ENCODE measurements at regions not wholly inside any gene's neighbourhood (a gene's known extent, or its start where the extent isn't known, plus 50 kb on each side); places are given as distances from the start of the nearest gene placed in this dataset.
A peak's percentile ranks its signal among the peaks of the same experiment; 100 is the strongest.

DNA sequence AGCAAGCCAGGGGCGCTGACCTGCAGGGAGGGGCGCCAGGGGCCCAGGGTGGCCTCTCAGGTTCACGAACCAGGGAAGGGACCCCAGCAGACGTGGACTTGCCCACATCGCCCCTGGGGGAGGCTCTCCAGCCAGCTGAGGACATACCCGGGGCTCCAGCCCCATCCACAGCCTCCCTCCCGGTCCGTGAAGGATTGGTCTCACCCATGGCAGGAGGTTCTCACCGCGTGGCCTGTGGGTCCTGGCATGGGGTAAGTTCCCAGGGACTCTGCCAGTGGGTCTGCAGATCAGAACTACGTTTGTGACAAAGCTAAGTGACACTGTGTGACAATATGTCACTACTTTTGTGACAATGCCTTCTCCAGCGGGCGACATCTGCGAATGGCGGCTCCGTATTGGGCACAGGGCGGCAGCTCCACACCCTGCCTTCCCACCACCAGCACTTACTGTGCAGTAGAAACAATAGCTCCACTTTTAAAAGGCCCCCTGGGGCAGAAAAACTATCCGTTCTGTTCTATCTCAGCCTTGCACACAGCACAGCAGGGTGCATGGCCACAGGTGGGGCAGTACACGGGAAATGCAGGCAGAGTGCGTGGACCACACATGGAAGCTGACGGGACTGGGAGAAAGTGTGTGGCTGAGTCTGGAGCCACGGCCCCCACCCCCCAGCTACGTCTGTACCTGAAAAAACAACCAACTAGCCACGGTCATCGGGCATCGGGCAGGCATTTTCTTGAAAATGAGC is 65.2 kb upstream of the CTDP1 start:
- H3K4me3 ChIP-seq (ENCODE audit: low read length), result no peak overlapping the region
- no peak overlapping the region for H3K9ac ChIP-seq (ENCODE audit: low read depth, low read length)

DNA sequence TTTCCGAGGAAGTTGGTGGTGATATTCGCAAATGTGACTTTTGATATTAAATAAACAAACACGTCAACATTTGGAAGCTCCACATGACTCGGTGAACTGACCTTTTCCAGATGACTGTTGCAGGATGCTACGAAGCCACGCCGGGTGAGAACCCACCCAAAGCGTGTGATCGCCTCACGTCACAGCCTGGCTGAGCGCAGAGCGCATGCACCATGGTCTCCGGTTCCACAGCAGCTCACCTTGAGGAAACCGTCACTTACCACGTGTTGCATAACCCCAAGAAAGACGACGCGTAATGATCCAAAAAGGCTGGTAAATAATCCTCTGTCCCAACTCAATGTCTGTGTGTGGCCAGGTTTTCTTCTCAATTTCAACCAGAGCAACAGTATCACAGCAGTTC is 64.5 kb upstream of the CTDP1 start:
- Histone ChIP-seq H3K36me3 (ENCODE audit: insufficient read depth, low read depth, low read length) (no peaks in the 10 kb centered on the region), H3K4me3 (ENCODE audit: low read length) (no peak overlapping the region), H3K9me3 (ENCODE audit: insufficient read depth, low read depth, low read length) (peaks cover under 1% of the 10 kb centered on the region; the same call in 1 of the 2 replicates), H3K27ac (ENCODE audit: low read length) (no peak overlapping the region), H3K27me3 (ENCODE audit: insufficient read depth, low read length) (no peaks in the 10 kb centered on the region; the same call in 1 of the 2 replicates), H3K9ac (ENCODE audit: low read depth, low read length) (no peak overlapping the region), H3K4me1 (ENCODE audit: insufficient read depth, low read length) (0 out of 2 replicates have a peak, but pooled peaks cover 2% of the 10 kb centered on the region)

More for the DNA sequence above, 65.2 kb upstream of the CTDP1 start:
- Histone ChIP-seq H3K4me1 (ENCODE audit: insufficient read depth, low read length) (0 out of 2 replicates have a peak, but pooled peaks cover 2% of the 10 kb centered on the region), H3K27me3 (ENCODE audit: insufficient read depth, low read length) (no peaks in the 10 kb centered on the region; the same call in 1 of the 2 replicates), H3K27ac (ENCODE audit: low read length) (no peak overlapping the region), H3K9me3 (ENCODE audit: insufficient read depth, low read depth, low read length) (no peaks in the 10 kb centered on the region), H3K36me3 (ENCODE audit: insufficient read depth, low read depth, low read length) (no peaks in the 10 kb centered on the region)

DNA sequence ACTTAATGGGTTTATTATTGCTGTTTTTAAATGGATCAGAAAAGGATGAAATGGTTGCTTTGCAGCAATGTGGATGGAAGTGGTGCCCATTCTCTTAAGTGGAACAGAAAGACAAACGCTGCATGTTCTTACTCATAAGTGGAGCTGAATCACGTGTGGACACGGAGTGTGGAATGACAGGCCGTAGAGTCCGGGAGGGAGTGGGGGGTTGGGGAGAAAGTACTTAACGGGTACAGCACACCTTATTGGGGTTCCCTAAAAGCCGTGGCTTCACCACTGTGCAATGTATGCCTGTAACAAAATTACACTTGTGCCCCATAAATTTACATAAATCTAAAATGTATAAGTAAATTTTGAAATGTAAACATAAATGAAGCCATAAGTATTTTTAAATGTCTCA is 64.0 kb upstream of the CTDP1 start:
- no peaks in the 10 kb centered on the region for H3K36me3 ChIP-seq (ENCODE audit: insufficient read depth, low read depth, low read length)
- no peak overlapping the region for H3K9ac ChIP-seq (ENCODE audit: low read depth, low read length)
- H3K27me3 ChIP-seq (ENCODE audit: insufficient read depth, low read length), result no peaks in the 10 kb centered on the region; the same call in 1 of the 2 replicates
- H3K27ac ChIP-seq (ENCODE audit: low read length), result no peak overlapping the region
- H3K4me1 ChIP-seq (ENCODE audit: insufficient read depth, low read length), result 0 out of 2 replicates have a peak, but pooled peaks cover 2% of the 10 kb centered on the region
- peaks cover 3% of the 10 kb centered on the region for H3K9me3 ChIP-seq (ENCODE audit: insufficient read depth, low read depth, low read length)
- no peak overlapping the region for H3K4me3 ChIP-seq (ENCODE audit: low read length)

GRCh38 chr18:79616651-79617510 is 62.7 kb upstream of the CTDP1 start:
- peaks cover 3% of the 10 kb centered on the region for H3K9me3 ChIP-seq (ENCODE audit: insufficient read depth, low read depth, low read length)
- H3K4me3 ChIP-seq (ENCODE audit: low read length), result peak overlapping the region; percentile 46; the same call in 1 of the 2 replicates
- no peak overlapping the region for H3K9ac ChIP-seq (ENCODE audit: low read depth, low read length)
- no peaks in the 10 kb centered on the region; the same call in 1 of the 2 replicates for H3K27me3 ChIP-seq (ENCODE audit: insufficient read depth, low read length)
- no peaks in the 10 kb centered on the region; the same call in 1 of the 2 replicates for H3K4me1 ChIP-seq (ENCODE audit: insufficient read depth, low read length)
- H3K27ac ChIP-seq (ENCODE audit: low read length), result no peak overlapping the region
- no peaks in the 10 kb centered on the region for H3K36me3 ChIP-seq (ENCODE audit: insufficient read depth, low read depth, low read length)

GRCh38 chr18:79617511-79618500 is 61.8 kb upstream of the CTDP1 start:
- Histone ChIP-seq H3K4me3 (ENCODE audit: low read length) (no peak overlapping the region), H3K9ac (ENCODE audit: low read depth, low read length) (no peak overlapping the region), H3K27me3 (ENCODE audit: insufficient read depth, low read length) (no peaks in the 10 kb centered on the region; the same call in 1 of the 2 replicates)

GRCh38 chr18:79620576-79621165 is 58.9 kb upstream of the CTDP1 start:
- Histone ChIP-seq H3K27me3 (ENCODE audit: insufficient read depth, low read length) (no peaks in the 10 kb centered on the region; the same call in 1 of the 2 replicates), H3K9me3 (ENCODE audit: insufficient read depth, low read depth, low read length) (peaks cover 3% of the 10 kb centered on the region), H3K4me3 (ENCODE audit: low read length) (no peak overlapping the region), H3K27ac (ENCODE audit: low read length) (no peak overlapping the region), H3K4me1 (ENCODE audit: insufficient read depth, low read length) (peaks cover 7% of the 10 kb centered on the region; the same call in 1 of the 2 replicates), H3K36me3 (ENCODE audit: insufficient read depth, low read depth, low read length) (no peaks in the 10 kb centered on the region), H3K9ac (ENCODE audit: low read depth, low read length) (no peak overlapping the region)

More at GRCh38 chr18:79617511-79618500, 61.8 kb upstream of the CTDP1 start:
- Histone ChIP-seq H3K9me3 (ENCODE audit: insufficient read depth, low read depth, low read length) (peaks cover 3% of the 10 kb centered on the region), H3K27ac (ENCODE audit: low read length) (no peak overlapping the region), H3K36me3 (ENCODE audit: insufficient read depth, low read depth, low read length) (no peaks in the 10 kb centered on the region), H3K4me1 (ENCODE audit: insufficient read depth, low read length) (peaks cover 6% of the 10 kb centered on the region; the same call in 1 of the 2 replicates)

DNA sequence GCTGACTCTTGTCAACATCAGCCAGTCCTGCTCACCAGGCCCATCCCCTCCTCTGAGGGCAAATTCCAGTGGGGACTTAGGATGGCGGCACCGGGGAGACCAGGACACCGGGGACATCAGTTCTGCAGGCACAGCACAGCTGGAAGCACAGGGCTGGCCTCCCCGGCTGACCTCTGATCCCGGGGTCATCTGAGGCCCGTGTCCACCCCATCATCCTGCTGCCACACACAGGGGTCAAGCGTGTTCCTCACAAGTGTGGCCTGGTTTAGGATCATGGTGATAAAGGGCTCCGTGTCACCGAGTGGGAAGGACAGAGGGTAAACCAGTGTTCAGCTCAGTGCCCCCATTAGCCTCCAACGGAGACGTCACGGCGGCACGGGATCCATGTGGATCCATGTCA is 58.1 kb upstream of the CTDP1 start:
- H3K36me3 ChIP-seq (ENCODE audit: insufficient read depth, low read depth, low read length), result no peaks in the 10 kb centered on the region
- peaks cover 3% of the 10 kb centered on the region for H3K9me3 ChIP-seq (ENCODE audit: insufficient read depth, low read depth, low read length)
- H3K27ac ChIP-seq (ENCODE audit: low read length), result no peak overlapping the region
- H3K4me1 ChIP-seq (ENCODE audit: insufficient read depth, low read length), result peaks cover 7% of the 10 kb centered on the region; the same call in 1 of the 2 replicates
- H3K27me3 ChIP-seq (ENCODE audit: insufficient read depth, low read length), result no peaks in the 10 kb centered on the region; the same call in 1 of the 2 replicates
- H3K9ac ChIP-seq (ENCODE audit: low read depth, low read length), result no peak overlapping the region
- no peak overlapping the region for H3K4me3 ChIP-seq (ENCODE audit: low read length)

DNA sequence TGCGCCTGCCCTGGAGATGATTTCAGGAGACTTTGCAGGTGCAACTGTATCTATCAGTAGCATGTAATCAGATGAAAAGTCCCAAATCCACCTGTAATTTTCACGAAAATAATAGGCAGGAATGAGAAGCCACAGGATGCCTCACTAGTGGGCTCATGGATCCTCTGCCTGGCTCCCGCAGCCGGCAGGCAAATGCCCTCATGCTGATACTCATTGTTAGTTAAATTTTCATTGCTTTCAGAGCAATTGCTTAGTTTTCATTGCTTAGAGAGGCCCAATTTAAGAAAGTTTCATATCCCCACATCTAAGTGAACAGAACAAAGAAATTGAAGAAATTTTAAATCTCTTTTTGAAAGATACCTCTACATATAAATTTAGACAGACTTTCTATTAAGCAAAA is 57.6 kb upstream of the CTDP1 start:
- Histone ChIP-seq H3K4me1 (ENCODE audit: insufficient read depth, low read length) (peaks cover 7% of the 10 kb centered on the region; the same call in 1 of the 2 replicates), H3K27me3 (ENCODE audit: insufficient read depth, low read length) (no peaks in the 10 kb centered on the region), H3K36me3 (ENCODE audit: insufficient read depth, low read depth, low read length) (no peaks in the 10 kb centered on the region), H3K4me3 (ENCODE audit: low read length) (no peak overlapping the region), H3K9me3 (ENCODE audit: insufficient read depth, low read depth, low read length) (peaks cover 3% of the 10 kb centered on the region), H3K27ac (ENCODE audit: low read length) (no peak overlapping the region), H3K9ac (ENCODE audit: low read depth, low read length) (no peak overlapping the region)

DNA sequence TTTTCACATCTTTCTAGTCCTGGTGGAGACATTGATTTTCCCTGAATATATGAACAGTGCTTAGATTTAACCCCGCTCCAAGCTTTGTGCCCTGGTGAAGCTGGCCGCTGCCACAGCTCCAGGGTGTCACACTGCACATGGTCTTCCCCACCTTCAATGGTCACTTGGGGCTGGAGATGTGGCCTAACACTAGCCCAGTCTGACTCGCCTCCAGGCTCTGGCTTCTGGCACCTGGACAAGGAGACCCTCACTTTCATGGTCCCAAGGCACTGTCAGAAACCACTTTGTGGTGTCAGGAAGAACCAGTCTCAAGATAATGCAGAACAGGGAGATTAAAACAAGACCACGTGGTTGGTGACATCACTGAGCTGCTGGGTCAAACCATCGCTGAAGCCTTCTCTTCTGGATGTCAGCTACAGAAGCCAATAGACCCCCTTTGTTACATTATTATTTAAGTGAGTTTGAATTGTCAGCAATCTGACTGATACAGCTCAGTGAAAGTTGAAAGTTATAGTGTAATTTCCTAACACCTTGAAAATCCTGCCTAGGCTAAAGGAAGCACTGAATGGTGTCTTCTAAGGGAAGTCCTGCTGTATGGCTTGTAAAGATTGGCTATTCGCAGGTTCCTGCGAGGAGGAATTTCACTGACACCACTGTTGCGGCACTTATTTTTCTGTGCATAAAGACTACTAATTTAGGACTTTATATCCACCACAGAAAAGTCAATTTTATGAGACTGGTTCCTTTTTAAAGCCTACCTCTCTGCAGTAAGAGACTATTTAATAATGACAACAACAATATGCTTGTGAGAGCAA is 55.0 kb upstream of the CTDP1 start:
- H3K9me3 ChIP-seq (ENCODE audit: insufficient read depth, low read depth, low read length), result peaks cover 3% of the 10 kb centered on the region
- H3K4me1 ChIP-seq (ENCODE audit: insufficient read depth, low read length), result peaks cover 7% of the 10 kb centered on the region; the same call in 1 of the 2 replicates
- no peak overlapping the region for H3K9ac ChIP-seq (ENCODE audit: low read depth, low read length)
- H3K27ac ChIP-seq (ENCODE audit: low read length), result no peak overlapping the region
- no peak overlapping the region for H3K4me3 ChIP-seq (ENCODE audit: low read length)
- H3K36me3 ChIP-seq (ENCODE audit: insufficient read depth, low read depth, low read length), result no peaks in the 10 kb centered on the region
- no peaks in the 10 kb centered on the region for H3K27me3 ChIP-seq (ENCODE audit: insufficient read depth, low read length)
